Psoas muscle (tissue), 7 donors: ENCODE measurements at regions not wholly inside any gene's neighbourhood (a gene's known extent, or its start where the extent isn't known, plus 50 kb on each side); places are given as distances from the start of the nearest gene placed in this dataset.

ENCODE experiments used
- ATAC-seq, 4 donors: fragments of 200-7000 bp; cut with Tn5 transposase; one replicate each; pipeline ENCODE4 v1.9.1; 2020; ENCODE audit warnings: moderate library complexity in 3 of 4, mild to moderate bottlenecking in 2 of 4
- DNase-seq, 2 donors: peaks; one replicate each; pipeline ENCODE4 v3.0.0-alpha.2; 2020
- H3K27ac ChIP-seq: fragments of 200-600 bp; one replicate; pipeline ENCODE4 v1.8.0; 2022
- H3K27me3 ChIP-seq, 3 donors: fragments of 200-600 bp in 1 of 3; one replicate each; pipeline versions ENCODE4 v1.6.1 to v1.8.0; 2013 to 2022; ENCODE audit warnings: low read length in 2 of 3, mild to moderate bottlenecking in 2 of 3, moderate library complexity in 1 of 3; ENCODE audit not compliant: insufficient read depth in 3 of 3
- H3K36me3 ChIP-seq, 2 donors: fragments of 200-600 bp in 1 of 2; one replicate each; pipeline versions ENCODE4 v1.6.1 to v1.8.0; 2013 to 2022; ENCODE audit warnings: low read depth in 1 of 2, mild to moderate bottlenecking in 1 of 2, moderate library complexity in 1 of 2; ENCODE audit not compliant: insufficient read depth in 1 of 2
- H3K4me1 ChIP-seq: fragments of 200-600 bp; one replicate; pipeline ENCODE4 v1.8.0; 2022
- H3K4me3 ChIP-seq: fragments of 200-600 bp; one replicate; pipeline ENCODE4 v1.8.0; 2022; ENCODE audit warnings: mild to moderate bottlenecking
- H3K9me3 ChIP-seq: fragments of 200-600 bp; one replicate; pipeline ENCODE4 v1.8.0; 2022
- WGBS, 3 donors: extraction: QIAGEN DNeasy Blood & Tissue Kit; methylation state at CpG; one replicate each; pipeline versions ENCODE4 v1.1.6 to v1.1.7; 2013; 5-methylcytosine and 5-hydroxymethylcytosine counted together
- intact Hi-C, 2 donors: fragments of 100-400 bp; cut with DNase I; formaldehyde crosslinking; loops; one replicate each; pipeline versions ENCODE4 v1.11.0 to v1.14.2; 2022
- TF ChIP-seq, protein P1 (sequence below): fragments of 200-600 bp; IDR thresholded peaks from one replicate; pipeline ENCODE4 v1.8.0; 2022; ENCODE audit warnings: antibody characterized with exemption
- donor health status: healthy with polysubstance abuse.
- donor health status: DM: no; HTN: no; CAD: no; lungs with moderate emphysema.
- donor health status: Bipolar disorder and iron deficiency.
- donor health status: healthy.
- donor health status: DM: yes; HTN: yes; CAD: no.
- donor health status: DM: no; HTN: no; CAD: no.
- donor health status: DM: yes; HTN: yes; CAD: no.

DNA sequence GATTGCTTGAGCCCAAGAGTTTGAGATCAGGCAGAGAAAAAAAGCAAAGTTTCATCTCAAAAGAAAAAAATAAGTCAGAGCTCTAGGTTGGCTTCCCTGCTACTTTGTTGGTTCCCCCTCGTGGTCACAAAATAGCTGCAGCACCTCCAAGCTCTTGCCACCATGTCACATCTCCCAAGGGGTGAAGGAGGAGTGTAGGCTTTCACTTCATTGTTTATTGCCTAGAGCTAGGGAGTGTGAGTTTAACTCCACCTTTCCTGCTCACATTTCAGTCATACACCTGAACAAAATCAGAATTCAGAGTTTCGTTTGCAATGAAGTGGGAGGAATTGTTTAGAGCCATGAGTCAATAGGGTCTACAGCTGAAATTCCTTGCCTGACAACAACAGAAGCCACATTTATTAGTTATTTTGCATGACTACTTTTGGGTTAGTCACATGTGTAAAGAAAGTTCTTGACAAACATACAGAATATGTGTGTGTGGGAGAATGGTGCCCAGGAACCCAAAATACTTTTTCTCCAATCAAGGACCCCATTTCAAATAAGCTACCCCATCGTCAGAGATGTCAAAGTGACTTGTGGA, 56.2 kb upstream of the UFL1 start:
- WGBS, 3 donors = 52 to 59% (median 58%) methylated on average over 3 of the region's 3 CpGs

DNA sequence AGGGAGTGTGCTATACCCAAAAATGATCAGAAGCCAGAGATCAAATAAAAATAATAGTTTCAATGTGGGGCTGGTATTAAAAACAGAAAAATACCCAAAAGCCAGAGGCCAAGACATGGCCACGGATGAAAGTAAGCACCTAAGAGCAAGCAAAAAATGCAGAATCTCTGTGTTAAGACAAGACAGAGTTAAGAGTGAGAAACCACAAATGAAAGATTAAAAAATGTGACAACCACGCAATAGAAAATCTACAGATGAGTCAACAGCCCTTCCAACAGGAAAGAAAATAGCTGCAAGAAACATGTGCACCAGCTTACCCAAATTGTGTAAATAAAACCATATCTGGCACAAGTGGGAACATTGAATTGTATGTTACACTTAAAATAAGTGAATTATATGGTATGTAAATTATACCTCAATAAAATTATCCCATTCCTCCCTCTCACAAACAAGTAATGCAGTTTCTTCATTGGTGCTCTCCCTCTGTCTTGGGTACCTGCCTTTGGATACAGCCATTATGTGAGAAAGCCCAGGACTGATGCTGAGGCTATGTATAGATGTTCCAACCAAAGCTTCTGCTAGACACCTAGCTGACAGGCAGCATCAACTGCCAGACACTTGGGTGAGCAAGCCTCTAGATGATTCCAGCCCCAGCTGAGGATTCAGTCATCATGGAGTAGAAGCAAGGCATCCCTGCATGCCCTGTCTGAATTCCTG, 55.3 kb upstream of the UFL1 start:
- ATAC-seq = no peak
- TF ChIP-seq, protein P1, sequence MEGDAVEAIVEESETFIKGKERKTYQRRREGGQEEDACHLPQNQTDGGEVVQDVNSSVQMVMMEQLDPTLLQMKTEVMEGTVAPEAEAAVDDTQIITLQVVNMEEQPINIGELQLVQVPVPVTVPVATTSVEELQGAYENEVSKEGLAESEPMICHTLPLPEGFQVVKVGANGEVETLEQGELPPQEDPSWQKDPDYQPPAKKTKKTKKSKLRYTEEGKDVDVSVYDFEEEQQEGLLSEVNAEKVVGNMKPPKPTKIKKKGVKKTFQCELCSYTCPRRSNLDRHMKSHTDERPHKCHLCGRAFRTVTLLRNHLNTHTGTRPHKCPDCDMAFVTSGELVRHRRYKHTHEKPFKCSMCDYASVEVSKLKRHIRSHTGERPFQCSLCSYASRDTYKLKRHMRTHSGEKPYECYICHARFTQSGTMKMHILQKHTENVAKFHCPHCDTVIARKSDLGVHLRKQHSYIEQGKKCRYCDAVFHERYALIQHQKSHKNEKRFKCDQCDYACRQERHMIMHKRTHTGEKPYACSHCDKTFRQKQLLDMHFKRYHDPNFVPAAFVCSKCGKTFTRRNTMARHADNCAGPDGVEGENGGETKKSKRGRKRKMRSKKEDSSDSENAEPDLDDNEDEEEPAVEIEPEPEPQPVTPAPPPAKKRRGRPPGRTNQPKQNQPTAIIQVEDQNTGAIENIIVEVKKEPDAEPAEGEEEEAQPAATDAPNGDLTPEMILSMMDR = no peak

More for the DNA sequence above, 56.2 kb upstream of the UFL1 start:
- Histone ChIP-seq H3K4me1 (no peaks in the 10 kb centered on the region), H3K27me3 (no peaks in the 10 kb centered on the region), H3K36me3 (no peaks in the 10 kb centered on the region), H3K4me3 (no peak overlapping the region), H3K27ac (no peak overlapping the region), H3K9me3 (no peaks in the 10 kb centered on the region)
- no peak for ATAC-seq
- no peak for DNase-seq
- TF ChIP-seq, protein P1 = no peak
- intact Hi-C loops = no loop called here

DNA sequence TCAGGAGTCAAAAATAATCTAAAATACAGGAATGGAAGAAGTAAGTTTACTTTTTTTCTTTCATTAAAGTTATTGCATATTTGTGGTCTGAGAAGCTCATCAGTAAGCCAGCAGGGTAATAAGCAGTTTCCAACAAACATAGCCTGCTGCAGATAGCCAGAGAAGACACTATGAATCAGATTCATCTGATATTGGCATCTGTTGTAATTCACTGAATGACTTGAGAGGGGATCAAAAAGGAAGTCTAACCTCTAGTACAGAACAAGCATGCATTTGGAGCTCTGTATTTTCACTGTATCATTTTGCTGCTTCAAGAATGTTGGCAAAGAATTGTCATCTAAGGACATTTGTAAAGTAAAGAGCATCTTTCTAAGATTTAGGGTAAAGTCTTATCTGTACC, 53.8 kb upstream of the UFL1 start:
- no peak overlapping the region for H3K27ac ChIP-seq
- intact Hi-C loops = no loop called here
- DNase-seq = no peak
- TF ChIP-seq, protein P1 = no peak
- no peaks in the 10 kb centered on the region for H3K4me1 ChIP-seq
- no peak overlapping the region for H3K4me3 ChIP-seq
- no peaks in the 10 kb centered on the region for H3K9me3 ChIP-seq
- H3K36me3 ChIP-seq = no peaks in the 10 kb centered on the region
- no peaks in the 10 kb centered on the region for H3K27me3 ChIP-seq
- no peak for ATAC-seq

More for the DNA sequence above, 55.3 kb upstream of the UFL1 start:
- Histone ChIP-seq H3K36me3 (no peaks in the 10 kb centered on the region), H3K27me3 (no peaks in the 10 kb centered on the region), H3K4me3 (no peak overlapping the region), H3K4me1 (no peaks in the 10 kb centered on the region), H3K27ac (no peak overlapping the region), H3K9me3 (no peaks in the 10 kb centered on the region)
- DNase-seq = no peak
- 66 to 80% (median 79%) methylated on average over 2 of the region's 2 CpGs for WGBS, 3 donors
- intact Hi-C loops = no loop called here

DNA sequence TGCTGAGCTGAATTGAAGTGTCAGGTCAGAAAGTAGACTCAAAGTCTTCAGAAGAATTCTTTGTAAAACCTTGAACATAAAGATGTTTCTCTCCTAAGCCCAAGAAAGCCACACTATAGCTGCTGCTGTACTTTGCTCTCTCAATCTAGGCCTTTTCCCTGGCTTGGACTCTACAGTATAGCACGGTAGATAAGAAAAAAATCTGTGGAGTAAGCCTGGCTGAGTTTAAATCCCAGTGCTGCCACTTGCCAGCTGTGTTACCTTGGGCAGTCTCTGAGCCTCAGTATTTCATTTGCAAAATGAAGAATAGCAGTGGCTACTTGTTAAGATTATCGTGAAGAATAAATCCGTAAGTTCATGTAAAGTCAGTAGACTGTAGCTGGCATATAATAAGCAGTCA, 53.3 kb upstream of the UFL1 start:
- intact Hi-C loops = no loop called here
- Histone ChIP-seq H3K4me3 (no peak overlapping the region), H3K9me3 (no peaks in the 10 kb centered on the region), H3K36me3 (no peaks in the 10 kb centered on the region), H3K4me1 (no peaks in the 10 kb centered on the region), H3K27ac (no peak overlapping the region), H3K27me3 (no peaks in the 10 kb centered on the region)
- no peak for ATAC-seq
- TF ChIP-seq, protein P1 = no peak
- DNase-seq = no peak
- 63 to 73% (median 69%) methylated on average over 3 of the region's 3 CpGs for WGBS, 3 donors
